Lower leg skin (tissue), 3 donors: ENCODE measurements at regions not wholly inside any gene's neighbourhood (a gene's known extent, or its start where the extent isn't known, plus 50 kb on each side); places are given as distances from the start of the nearest gene placed in this dataset.

ENCODE experiments used
- POLR2A ChIP-seq, 2 donors: fragments of 450-650 bp; IDR thresholded peaks; one replicate each; pipeline ENCODE4 v1.6.1; 2016 to 2017; ENCODE audit warnings: antibody characterized with exemption in 2 of 2, mild to moderate bottlenecking in 1 of 2, moderate library complexity in 1 of 2
- TF ChIP-seq, protein P1 (sequence below), 3 donors: fragments of 450-650 bp; IDR thresholded peaks; one replicate each; pipeline ENCODE4 v1.5.1; 2016; ENCODE audit warnings: antibody characterized with exemption in 3 of 3, mild to moderate bottlenecking in 3 of 3, moderate library complexity in 2 of 3

- no peak for TF ChIP-seq POLR2A (IDR thresholded peaks at IDR 0.05)
- TF ChIP-seq, protein P1, sequence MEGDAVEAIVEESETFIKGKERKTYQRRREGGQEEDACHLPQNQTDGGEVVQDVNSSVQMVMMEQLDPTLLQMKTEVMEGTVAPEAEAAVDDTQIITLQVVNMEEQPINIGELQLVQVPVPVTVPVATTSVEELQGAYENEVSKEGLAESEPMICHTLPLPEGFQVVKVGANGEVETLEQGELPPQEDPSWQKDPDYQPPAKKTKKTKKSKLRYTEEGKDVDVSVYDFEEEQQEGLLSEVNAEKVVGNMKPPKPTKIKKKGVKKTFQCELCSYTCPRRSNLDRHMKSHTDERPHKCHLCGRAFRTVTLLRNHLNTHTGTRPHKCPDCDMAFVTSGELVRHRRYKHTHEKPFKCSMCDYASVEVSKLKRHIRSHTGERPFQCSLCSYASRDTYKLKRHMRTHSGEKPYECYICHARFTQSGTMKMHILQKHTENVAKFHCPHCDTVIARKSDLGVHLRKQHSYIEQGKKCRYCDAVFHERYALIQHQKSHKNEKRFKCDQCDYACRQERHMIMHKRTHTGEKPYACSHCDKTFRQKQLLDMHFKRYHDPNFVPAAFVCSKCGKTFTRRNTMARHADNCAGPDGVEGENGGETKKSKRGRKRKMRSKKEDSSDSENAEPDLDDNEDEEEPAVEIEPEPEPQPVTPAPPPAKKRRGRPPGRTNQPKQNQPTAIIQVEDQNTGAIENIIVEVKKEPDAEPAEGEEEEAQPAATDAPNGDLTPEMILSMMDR (IDR thresholded peaks at IDR 0.05): no peak
Measured at GRCh38 chr4:20641976-20642375, 58.3 kb upstream of the PACRGL start.
